Neural cell (in vitro differentiated cells): ENCODE measurements at regions not wholly inside any gene's neighbourhood (a gene's known extent, or its start where the extent isn't known, plus 50 kb on each side); places are given as distances from the start of the nearest gene placed in this dataset.

Source experiments
- H2AFZ ChIP-seq: fragments of 200-600, 300-800 bp; sonication (generic), shearing (Covaris generic); 2 replicates; pipeline ENCODE4 v1.6.0; 2014; ENCODE audit warnings: low read depth, mild to moderate bottlenecking, antibody characterized with exemption, low read length, moderate library complexity
- H3F3A ChIP-seq: fragments of 200-600 bp; shearing (Covaris generic); 2 replicates; pipeline ENCODE4 v1.6.1; 2016; ENCODE audit warnings: mild to moderate bottlenecking, moderate library complexity, mixed read lengths, antibody characterized with exemption, low read length; ENCODE audit not compliant: insufficient read depth, poor library complexity, severe bottlenecking
- H3K27ac ChIP-seq: fragments of 200-600, 300-800 bp; sonication (generic), shearing (Covaris generic); 2 replicates; pipeline ENCODE4 v1.5.1; 2014; ENCODE audit warnings: mild to moderate bottlenecking, low read length, moderate library complexity
- H3K27me3 ChIP-seq: fragments of 300-800, 200-600 bp; sonication (generic), shearing (Covaris generic); 2 replicates; pipeline ENCODE4 v1.6.0; 2014; ENCODE audit warnings: mild to moderate bottlenecking, low read depth, low read length, moderate library complexity; ENCODE audit not compliant: insufficient read depth
- H3K36me3 ChIP-seq: fragments of 300-800, 200-600 bp; sonication (generic), shearing (Covaris generic); 2 replicates; pipeline ENCODE4 v1.5.1; 2014; ENCODE audit warnings: mild to moderate bottlenecking, antibody characterized with exemption, low read length, moderate library complexity; ENCODE audit not compliant: insufficient read depth
- H3K4me2 ChIP-seq: fragments of 300-800, 200-600 bp; sonication (generic), shearing (Covaris generic); 2 replicates; pipeline ENCODE4 v1.6.0; 2014; ENCODE audit warnings: mild to moderate bottlenecking, low read length
- H3K4me3 ChIP-seq: fragments of 300-800, 200-600 bp; sonication (generic), shearing (Covaris generic); 2 replicates; pipeline ENCODE4 v1.5.1; 2014; ENCODE audit warnings: mild to moderate bottlenecking, low read length, moderate library complexity
- H3K79me2 ChIP-seq: fragments of 200-600 bp; shearing (Covaris generic); replicated peaks from 2 replicates; pipeline ENCODE4 v1.6.0; 2014; ENCODE audit warnings: mild to moderate bottlenecking, low read length, moderate library complexity; ENCODE audit not compliant: insufficient read depth
- H3K9ac ChIP-seq: fragments of 300-800, 200-600 bp; sonication (generic), shearing (Covaris generic); 2 replicates; pipeline ENCODE4 v1.6.1; 2016; ENCODE audit warnings: mild to moderate bottlenecking, low read length, mixed read lengths
- H3K9me2 ChIP-seq: fragments of 200-600 bp; shearing (Covaris generic); 2 replicates; pipeline ENCODE4 v1.6.1; 2016; ENCODE audit warnings: mild to moderate bottlenecking, low read length, mixed read lengths; ENCODE audit not compliant: insufficient read depth
- H3K9me3 ChIP-seq: fragments of 200-600, 300-800 bp; sonication (generic), shearing (Covaris generic); 2 replicates; pipeline ENCODE4 v1.6.1; 2016; ENCODE audit warnings: mild to moderate bottlenecking, mixed run types, low read length, moderate library complexity, mixed read lengths
- H4K20me1 ChIP-seq: fragments of 200-600 bp; shearing (Covaris generic); 2 replicates; pipeline ENCODE4 v1.6.1; 2016; ENCODE audit warnings: mild to moderate bottlenecking, mixed run types; ENCODE audit not compliant: insufficient read depth
- CTCF ChIP-seq: fragments of 450-650 bp; IDR thresholded peaks from 2 replicates; pipeline ENCODE4 v1.5.1; 2014; ENCODE audit warnings: antibody characterized with exemption, mild to moderate bottlenecking, moderate library complexity; ENCODE audit not compliant: poor library complexity, severe bottlenecking
- EP300 ChIP-seq: fragments of 450-650 bp; conservative IDR thresholded peaks from 2 replicates; pipeline ENCODE4 v1.6.1; 2014; ENCODE audit warnings: antibody characterized with exemption, mild to moderate bottlenecking, moderate library complexity; ENCODE audit not compliant: poor library complexity, severe bottlenecking
- EZH2 ChIP-seq: fragments of 200-600, 300-800 bp; shearing (Covaris generic), sonication (generic); IDR thresholded peaks from 2 replicates; pipeline ENCODE4 v1.6.1; 2014; ENCODE audit warnings: antibody characterized with exemption, low read length, borderline replicate concordance, mild to moderate bottlenecking; ENCODE audit not compliant: insufficient read depth, poor library complexity, severe bottlenecking
- MXI1 ChIP-seq: fragments of 450-650 bp; conservative IDR thresholded peaks from 2 replicates; pipeline ENCODE4 v1.6.1; 2014; ENCODE audit warnings: antibody characterized with exemption, mild to moderate bottlenecking; ENCODE audit not compliant: poor library complexity, severe bottlenecking
- POLR2AphosphoS5 ChIP-seq: IDR thresholded peaks from 2 replicates; pipeline ENCODE4 v1.6.1; 2012
- RAD21 ChIP-seq: fragments of 450-650 bp; conservative IDR thresholded peaks from 2 replicates; pipeline ENCODE4 v1.6.1; 2014; ENCODE audit warnings: antibody characterized with exemption, mild to moderate bottlenecking, moderate library complexity
- SMC3 ChIP-seq: fragments of 450-650 bp; conservative IDR thresholded peaks from 2 replicates; pipeline ENCODE4 v1.6.1; 2014; ENCODE audit warnings: antibody characterized with exemption, mild to moderate bottlenecking, moderate library complexity; ENCODE audit not compliant: poor library complexity
- TAF1 ChIP-seq: IDR thresholded peaks from 2 replicates; pipeline ENCODE4 v1.6.1; 2012; ENCODE audit warnings: low read depth
- TF ChIP-seq, protein P1 (sequence below): IDR thresholded peaks from 2 replicates; pipeline ENCODE4 v1.6.1; 2012; ENCODE audit warnings: borderline replicate concordance

- Histone ChIP-seq H3K27me3 (no peaks in the 10 kb centered on the region), H3K9ac (no peak overlapping the region), H3K79me2 (no peaks in the 10 kb centered on the region), H3K9me2 (no peaks in the 10 kb centered on the region), H3K4me3 (no peak overlapping the region), H4K20me1 (no peaks in the 10 kb centered on the region), H3K27ac (no peak overlapping the region), H2AFZ (no peak overlapping the region), H3K4me2 (no peak overlapping the region), H3F3A (no peaks in the 10 kb centered on the region), H3K9me3 (no peaks in the 10 kb centered on the region), H3K36me3 (no peaks in the 10 kb centered on the region)
- TF ChIP-seq RAD21 (no peak), EP300 (no peak), CTCF (no peak), POLR2AphosphoS5 (no peak), TAF1 (no peak), EZH2 (no peak), SMC3 (no peak)
- TF ChIP-seq, protein P1, sequence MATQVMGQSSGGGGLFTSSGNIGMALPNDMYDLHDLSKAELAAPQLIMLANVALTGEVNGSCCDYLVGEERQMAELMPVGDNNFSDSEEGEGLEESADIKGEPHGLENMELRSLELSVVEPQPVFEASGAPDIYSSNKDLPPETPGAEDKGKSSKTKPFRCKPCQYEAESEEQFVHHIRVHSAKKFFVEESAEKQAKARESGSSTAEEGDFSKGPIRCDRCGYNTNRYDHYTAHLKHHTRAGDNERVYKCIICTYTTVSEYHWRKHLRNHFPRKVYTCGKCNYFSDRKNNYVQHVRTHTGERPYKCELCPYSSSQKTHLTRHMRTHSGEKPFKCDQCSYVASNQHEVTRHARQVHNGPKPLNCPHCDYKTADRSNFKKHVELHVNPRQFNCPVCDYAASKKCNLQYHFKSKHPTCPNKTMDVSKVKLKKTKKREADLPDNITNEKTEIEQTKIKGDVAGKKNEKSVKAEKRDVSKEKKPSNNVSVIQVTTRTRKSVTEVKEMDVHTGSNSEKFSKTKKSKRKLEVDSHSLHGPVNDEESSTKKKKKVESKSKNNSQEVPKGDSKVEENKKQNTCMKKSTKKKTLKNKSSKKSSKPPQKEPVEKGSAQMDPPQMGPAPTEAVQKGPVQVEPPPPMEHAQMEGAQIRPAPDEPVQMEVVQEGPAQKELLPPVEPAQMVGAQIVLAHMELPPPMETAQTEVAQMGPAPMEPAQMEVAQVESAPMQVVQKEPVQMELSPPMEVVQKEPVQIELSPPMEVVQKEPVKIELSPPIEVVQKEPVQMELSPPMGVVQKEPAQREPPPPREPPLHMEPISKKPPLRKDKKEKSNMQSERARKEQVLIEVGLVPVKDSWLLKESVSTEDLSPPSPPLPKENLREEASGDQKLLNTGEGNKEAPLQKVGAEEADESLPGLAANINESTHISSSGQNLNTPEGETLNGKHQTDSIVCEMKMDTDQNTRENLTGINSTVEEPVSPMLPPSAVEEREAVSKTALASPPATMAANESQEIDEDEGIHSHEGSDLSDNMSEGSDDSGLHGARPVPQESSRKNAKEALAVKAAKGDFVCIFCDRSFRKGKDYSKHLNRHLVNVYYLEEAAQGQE: no peak
Observed at GRCh38 chr14:55782166-55782565, 202.2 kb downstream of the KTN1 start.

- H3K36me3 ChIP-seq: no peaks in the 10 kb centered on the region
- no peaks in the 10 kb centered on the region for H3K9me2 ChIP-seq
- H3K9me3 ChIP-seq: no peaks in the 10 kb centered on the region
- no peak overlapping the region for H3K9ac ChIP-seq
- H3K4me3 ChIP-seq: no peak overlapping the region
- H3K4me2 ChIP-seq: no peak overlapping the region
- no peak overlapping the region for H2AFZ ChIP-seq
- no peaks in the 10 kb centered on the region for H3K27me3 ChIP-seq
- H3K79me2 ChIP-seq: no peaks in the 10 kb centered on the region
- no peaks in the 10 kb centered on the region for H3F3A ChIP-seq
- H3K27ac ChIP-seq: no peak overlapping the region
- no peak for TF ChIP-seq MXI1
- no peak for TF ChIP-seq EP300
- TF ChIP-seq TAF1: no peak
- TF ChIP-seq, protein P1: no peak
- no peak for TF ChIP-seq POLR2AphosphoS5
- TF ChIP-seq SMC3: no peak
- TF ChIP-seq EZH2: no peak
- TF ChIP-seq CTCF: no peak
- no peak for TF ChIP-seq RAD21
- H4K20me1 ChIP-seq: no peaks in the 10 kb centered on the region
Observed at GRCh38 chr14:55789406-55789805, 209.4 kb downstream of the KTN1 start.
